Stimulated activated naive CD4-positive, alpha-beta T cell (primary cell): ENCODE measurements at regions not wholly inside any gene's neighbourhood (a gene's known extent, or its start where the extent isn't known, plus 50 kb on each side); places are given as distances from the start of the nearest gene placed in this dataset.

ENCODE experiments used
- DNase-seq, 6 experiments: peaks; one replicate each; lab custom pipeline; 2025; lab: John Stamatoyannopoulos, UW

- DNase-seq, result no peak
These were observed 356.3 kb downstream of the PLPP3 start for GRCh38 chr1:56222914-56223540.

GRCh38 chr1:56220021-56220420 lies 359.3 kb downstream of the PLPP3 start:
- no peak for DNase-seq

GRCh38 chr1:56218023-56218422 lies 361.3 kb downstream of the PLPP3 start:
- DNase-seq, result no peak

GRCh38 chr1:56216218-56216617 lies 363.1 kb downstream of the PLPP3 start:
- no peak for DNase-seq

GRCh38 chr1:56215771-56216170 lies 363.6 kb downstream of the PLPP3 start:
- DNase-seq, result no peak

- no peak for DNase-seq
These were observed 364.3 kb downstream of the PLPP3 start for GRCh38 chr1:56215086-56215485.

- DNase-seq, result no peak
These were observed 366.3 kb downstream of the PLPP3 start for GRCh38 chr1:56213068-56213467.

GRCh38 chr1:56212143-56212542 lies 367.2 kb downstream of the PLPP3 start:
- DNase-seq, result no peak

GRCh38 chr1:56206391-56206790 lies 373.0 kb downstream of the PLPP3 start:
- DNase-seq, result no peak

- DNase-seq, result no peak
These were observed 375.2 kb downstream of the PLPP3 start for GRCh38 chr1:56204206-56204605.

GRCh38 chr1:56202796-56203492 lies 376.4 kb downstream of the PLPP3 start:
- no peak for DNase-seq

- no peak for DNase-seq
These were observed 377.2 kb downstream of the PLPP3 start for GRCh38 chr1:56202186-56202585.

- no peak for DNase-seq
These were observed 378.5 kb downstream of the PLPP3 start for GRCh38 chr1:56200896-56201295.

GRCh38 chr1:56200442-56200841 lies 378.9 kb downstream of the PLPP3 start:
- no peak for DNase-seq

GRCh38 chr1:56199956-56200355 lies 379.4 kb downstream of the PLPP3 start:
- DNase-seq, result no peak

- DNase-seq, result no peak
These were observed 380.3 kb downstream of the PLPP3 start for GRCh38 chr1:56199061-56199460.

GRCh38 chr1:56197946-56198345 lies 381.4 kb downstream of the PLPP3 start:
- DNase-seq, result no peak

GRCh38 chr1:56196839-56197238 lies 382.5 kb downstream of the PLPP3 start:
- DNase-seq, result no peak

- no peak for DNase-seq
These were observed 384.6 kb downstream of the PLPP3 start for GRCh38 chr1:56194701-56195300.

- DNase-seq, result no peak
These were observed 385.7 kb downstream of the PLPP3 start for GRCh38 chr1:56193656-56194055.

- no peak for DNase-seq
These were observed 388.0 kb downstream of the PLPP3 start for GRCh38 chr1:56191369-56191768.

GRCh38 chr1:56190806-56191365 lies 388.5 kb downstream of the PLPP3 start:
- no peak for DNase-seq
